Right ventricle myocardium inferior (tissue), 1 donor: ENCODE measurements at regions not wholly inside any gene's neighbourhood (a gene's known extent, or its start where the extent isn't known, plus 50 kb on each side); places are given as distances from the start of the nearest gene placed in this dataset.

ENCODE experiments used
- ATAC-seq: fragments of 200-7000 bp; cut with Tn5 transposase; one replicate; pipeline ENCODE4 v1.9.1; 2020; ENCODE audit warnings: mild to moderate bottlenecking, moderate library complexity
- DNase-seq: peaks from one replicate; pipeline ENCODE4 v3.0.0; 2021; ENCODE audit errors: missing footprints
- intact Hi-C: fragments of 100-400 bp; cut with DNase I; formaldehyde crosslinking; loops from one replicate; pipeline ENCODE4 v1.11.0; 2022
- donor health status: DM: no; HTN: yes; CAD: no; lungs with severe emphysema.

- intact Hi-C loops = loop anchor here (1.0 to 2.0 kb wide), 4 partner anchors 161 to 358 kb away; no protein-coding TSS in a partner anchor
- ATAC-seq = peak; percentile 11
- DNase-seq = no peak
These were observed 115.5 kb upstream of the IRF2BP2 start for GRCh38 chr1:234725177-234726132.

DNA sequence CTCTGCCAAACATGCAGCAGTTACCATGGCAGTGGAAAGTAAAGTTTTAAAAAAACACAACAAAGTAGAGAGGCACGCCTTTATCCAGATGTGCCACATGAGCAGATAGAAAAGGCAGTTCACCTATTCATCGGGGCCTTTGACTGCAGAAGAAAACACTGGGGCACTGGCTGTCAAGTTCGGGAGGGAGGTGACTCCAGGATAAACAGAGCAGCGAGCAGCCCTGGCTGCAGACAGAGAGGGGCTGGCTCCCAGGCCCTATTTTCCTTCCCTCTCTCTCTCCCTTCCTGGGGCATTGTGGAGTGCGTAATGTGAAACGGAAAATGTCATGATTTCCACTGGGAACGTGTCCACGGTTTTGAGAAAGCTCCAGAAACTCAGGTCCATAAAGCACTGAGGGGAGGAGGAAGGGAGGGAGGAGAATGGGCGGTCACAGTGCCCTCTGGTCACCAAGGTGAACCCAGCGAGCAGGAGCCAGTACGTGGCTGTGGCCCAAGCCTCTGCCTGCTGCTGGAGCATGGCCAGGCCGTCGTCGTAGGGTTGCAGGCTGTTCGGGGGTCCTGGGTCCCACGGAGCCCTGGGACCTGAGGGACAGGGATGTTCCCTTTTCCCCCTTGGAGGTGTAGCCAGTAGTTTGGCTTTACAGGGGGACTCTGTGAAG, 114.7 kb upstream of the IRF2BP2 start:
- intact Hi-C loops = loop anchor here (1.0 to 5.0 kb wide), 9 partner anchors 112 to 350 kb away; no protein-coding TSS in a partner anchor
- DNase-seq = peak; percentile 85
- ATAC-seq = peak; percentile 69

- intact Hi-C loops = loop anchor here (5.0 kb wide), 3 partner anchors 139 to 254 kb away; no protein-coding TSS in a partner anchor
- ATAC-seq = peak; percentile 32
- no peak for DNase-seq
These were observed 113.1 kb upstream of the IRF2BP2 start for GRCh38 chr1:234722904-234723720.

GRCh38 chr1:234722270-234722704, 112.3 kb upstream of the IRF2BP2 start:
- intact Hi-C loops = loop anchor here (5.0 kb wide), 3 partner anchors 140 to 255 kb away; no protein-coding TSS in a partner anchor
- no peak for ATAC-seq
- no peak for DNase-seq

GRCh38 chr1:234721476-234722269, 111.7 kb upstream of the IRF2BP2 start:
- ATAC-seq = peak; percentile 31
- intact Hi-C loops = loop anchor here (5.0 kb wide), 3 partner anchors 141 to 256 kb away; no protein-coding TSS in a partner anchor
- no peak for DNase-seq

DNA sequence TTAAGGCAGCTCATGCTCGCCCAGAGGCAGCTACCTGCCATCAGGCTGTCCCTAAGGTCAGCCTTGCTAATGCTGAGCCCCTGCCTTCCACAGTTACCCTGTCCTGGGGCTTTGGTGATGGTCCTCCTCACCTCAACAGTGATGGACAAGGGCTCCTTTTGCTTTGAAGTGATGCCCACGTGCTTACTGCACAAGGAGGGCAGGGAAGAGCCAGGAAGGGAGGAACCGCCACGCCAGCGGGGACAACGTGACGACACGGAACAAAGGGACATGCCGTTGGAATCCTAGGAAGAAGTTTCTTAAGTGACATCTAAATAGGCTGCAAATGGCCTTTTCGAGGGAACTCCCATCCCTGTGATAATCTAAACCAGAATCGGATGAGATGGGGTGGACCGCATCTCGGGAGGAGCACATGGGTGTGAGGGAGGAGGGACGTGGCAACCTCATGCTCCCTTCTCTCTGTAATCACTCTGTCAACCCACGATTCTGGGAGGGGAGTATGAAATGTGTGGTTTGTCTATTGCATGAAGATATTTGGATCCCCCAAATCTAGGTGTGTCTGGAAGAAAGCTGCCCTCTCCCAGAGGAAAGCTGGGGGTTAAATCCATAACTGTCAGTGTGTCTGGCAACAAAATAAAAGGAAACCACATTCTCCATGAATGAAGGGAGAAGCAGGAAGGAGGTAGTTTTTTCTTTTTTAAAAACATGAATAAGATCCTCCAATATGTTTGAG, 110.9 kb upstream of the IRF2BP2 start:
- intact Hi-C loops = loop anchor here (5.0 kb wide), 3 partner anchors 141 to 256 kb away; no protein-coding TSS in a partner anchor
- DNase-seq = no peak

DNA sequence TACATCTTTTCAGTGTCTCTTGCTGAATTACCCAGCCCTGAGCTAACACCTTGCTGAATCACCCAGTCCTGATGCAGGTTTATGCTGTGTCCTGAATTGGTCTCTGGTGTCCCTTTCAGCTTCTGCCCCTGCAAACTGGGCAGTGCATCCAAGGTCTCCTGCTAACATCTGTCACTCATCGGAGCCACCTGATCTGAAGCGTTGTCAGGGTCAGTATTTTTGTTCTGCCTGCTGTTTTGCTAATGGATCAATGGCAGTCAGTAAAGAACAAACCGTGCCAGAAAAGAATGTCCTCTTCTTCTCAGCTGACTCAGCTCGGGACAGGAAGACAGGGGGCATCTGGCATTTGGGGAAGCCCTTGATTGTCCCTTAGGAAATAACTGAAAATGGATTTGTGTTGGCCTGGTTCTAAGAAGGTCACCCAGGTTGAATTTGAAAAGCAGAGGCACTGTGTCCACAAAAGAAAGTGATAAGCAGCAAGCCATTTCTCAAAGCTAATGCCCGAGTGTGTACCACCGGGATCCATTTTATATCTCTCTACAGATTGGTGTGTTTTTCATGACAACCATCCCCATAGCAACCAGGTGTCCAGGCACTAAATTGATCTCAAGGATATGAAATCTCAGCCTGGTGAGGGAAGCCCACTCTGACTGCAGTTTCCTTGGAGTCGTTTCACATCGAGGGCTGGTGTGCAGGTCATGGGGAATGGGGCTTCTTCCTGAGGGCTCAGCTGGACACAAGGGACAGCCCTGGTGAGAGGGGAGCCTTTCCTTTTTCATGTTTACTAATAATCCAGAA, 109.7 kb upstream of the IRF2BP2 start:
- ATAC-seq (no peak), DNase-seq (no peak)
- intact Hi-C loops = loop anchor here (5.0 kb wide), 4 partner anchors 42 to 258 kb away; no protein-coding TSS in a partner anchor

More for the DNA sequence above, 110.9 kb upstream of the IRF2BP2 start:
- no peak for ATAC-seq

- no peak for ATAC-seq
- intact Hi-C loops = loop anchor here (5.0 kb wide), 1 partner anchor 41 kb away; no protein-coding TSS in a partner anchor
- DNase-seq = no peak
These were observed 108.8 kb upstream of the IRF2BP2 start for GRCh38 chr1:234718496-234719453.

DNA sequence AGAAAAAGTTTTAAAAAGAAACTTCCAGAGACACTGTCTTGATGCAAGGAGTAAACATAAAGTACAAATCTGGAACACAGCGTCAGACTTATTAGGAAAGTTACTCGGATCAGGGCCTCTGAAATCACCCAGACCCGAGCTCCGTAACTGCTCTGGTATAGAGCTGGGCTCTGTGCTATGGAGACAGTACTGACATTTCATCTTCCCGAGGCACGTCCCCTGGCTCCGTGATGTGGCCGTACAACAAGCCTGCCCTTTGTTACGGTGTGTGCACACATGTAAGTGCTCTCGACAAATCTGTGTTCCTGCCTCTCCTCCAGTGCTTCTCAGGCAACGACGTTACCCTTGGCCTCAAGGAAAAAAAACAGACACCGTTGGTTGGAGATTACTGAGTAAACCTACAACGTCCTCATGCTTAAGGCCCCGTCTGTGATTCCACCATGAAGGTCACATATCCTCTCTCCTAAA, 107.0 kb upstream of the IRF2BP2 start:
- intact Hi-C loops = loop anchor here (5.0 kb wide), 1 partner anchor 40 kb away; no protein-coding TSS in a partner anchor
- ATAC-seq = no peak
- DNase-seq = no peak

GRCh38 chr1:234715252-234716014, 105.5 kb upstream of the IRF2BP2 start:
- intact Hi-C loops = loop anchor here (5.0 kb wide), 1 partner anchor 38 kb away; no protein-coding TSS in a partner anchor
- no peak for DNase-seq
- ATAC-seq = no peak

GRCh38 chr1:234713859-234714258, 103.9 kb upstream of the IRF2BP2 start:
- DNase-seq = no peak
- intact Hi-C loops = no loop called here
- no peak for ATAC-seq

GRCh38 chr1:234713440-234713839, 103.5 kb upstream of the IRF2BP2 start:
- ATAC-seq (no peak), DNase-seq (no peak)
- intact Hi-C loops = no loop called here

DNA sequence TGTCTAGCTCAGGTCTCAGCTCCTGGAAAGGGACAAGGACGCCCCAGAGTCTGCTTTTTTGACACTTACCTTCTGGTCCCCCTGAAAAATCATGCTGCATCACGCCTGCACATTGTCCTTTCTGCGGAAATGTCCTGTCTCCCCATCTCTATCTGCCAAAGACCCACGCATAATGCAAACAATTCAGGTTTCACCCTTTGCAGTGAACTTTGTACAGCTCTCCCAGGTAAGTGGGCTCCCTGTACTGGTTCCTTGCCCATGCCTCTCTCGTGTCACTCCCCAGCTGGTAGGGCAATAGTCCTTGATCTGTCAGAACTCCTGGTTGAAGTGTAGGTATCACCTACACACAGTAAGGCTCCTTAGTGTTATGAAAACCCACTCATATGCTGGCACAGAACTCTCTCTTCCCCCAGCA, 102.9 kb upstream of the IRF2BP2 start:
- DNase-seq (no peak), ATAC-seq (no peak)
- intact Hi-C loops = no loop called here
